ENCODE measurements at regions not wholly inside any gene's neighbourhood (a gene's known extent, or its start where the extent isn't known, plus 50 kb on each side); places are given as distances from the start of the nearest gene placed in this dataset.

GRCh38 chr13:78742659-78743058 is 83.7 kb upstream of the OBI1 start:
- TF ChIP-seq, protein P1, sequence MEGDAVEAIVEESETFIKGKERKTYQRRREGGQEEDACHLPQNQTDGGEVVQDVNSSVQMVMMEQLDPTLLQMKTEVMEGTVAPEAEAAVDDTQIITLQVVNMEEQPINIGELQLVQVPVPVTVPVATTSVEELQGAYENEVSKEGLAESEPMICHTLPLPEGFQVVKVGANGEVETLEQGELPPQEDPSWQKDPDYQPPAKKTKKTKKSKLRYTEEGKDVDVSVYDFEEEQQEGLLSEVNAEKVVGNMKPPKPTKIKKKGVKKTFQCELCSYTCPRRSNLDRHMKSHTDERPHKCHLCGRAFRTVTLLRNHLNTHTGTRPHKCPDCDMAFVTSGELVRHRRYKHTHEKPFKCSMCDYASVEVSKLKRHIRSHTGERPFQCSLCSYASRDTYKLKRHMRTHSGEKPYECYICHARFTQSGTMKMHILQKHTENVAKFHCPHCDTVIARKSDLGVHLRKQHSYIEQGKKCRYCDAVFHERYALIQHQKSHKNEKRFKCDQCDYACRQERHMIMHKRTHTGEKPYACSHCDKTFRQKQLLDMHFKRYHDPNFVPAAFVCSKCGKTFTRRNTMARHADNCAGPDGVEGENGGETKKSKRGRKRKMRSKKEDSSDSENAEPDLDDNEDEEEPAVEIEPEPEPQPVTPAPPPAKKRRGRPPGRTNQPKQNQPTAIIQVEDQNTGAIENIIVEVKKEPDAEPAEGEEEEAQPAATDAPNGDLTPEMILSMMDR (IDR thresholded peaks at IDR 0.05; ENCODE audit: low read length): no peak
- no peak for TF ChIP-seq EZH2 (IDR thresholded peaks at IDR 0.05; ENCODE audit: borderline replicate concordance, low read length)
